IMR-90 (cell line): ENCODE measurements at regions not wholly inside any gene's neighbourhood (a gene's known extent, or its start where the extent isn't known, plus 50 kb on each side); places are given as distances from the start of the nearest gene placed in this dataset.

ENCODE experiments used
- ATAC-seq: fragments of 200-7000 bp; cut with Tn5 transposase; 2 replicates; pipeline ENCODE4 v1.9.1; 2020; ENCODE audit warnings: low read depth, mild to moderate bottlenecking, moderate library complexity
- BruUV-seq: library from RNA; stranded (reverse); fragments of 400-500 nt; replicated peaks from 2 replicates; lab custom pipeline; 2021; lab: Mats Ljungman, UMichigan
- CTCF ChIA-PET: fragments of 300-600 bp; formaldehyde crosslinking; extraction: SDS; loops from one replicate; lab custom pipeline; 2021; ENCODE audit warnings: antibody characterized with exemption; lab: Yijun Ruan, JAX
- POLR2A ChIA-PET: fragments of 300-600 bp; sonication (Branson Sonifier 250); formaldehyde crosslinking; loops from one replicate; lab custom pipeline; 2022; ENCODE audit warnings: antibody characterized with exemption; ENCODE audit not compliant: unreplicated experiment; lab: Charles Lee
- DNase-seq: peaks from one replicate; pipeline ENCODE4 v3.0.0; 2013
- H2AFZ ChIP-seq: replicated peaks from 2 replicates; pipeline ENCODE3; 2013; ENCODE audit warnings: low read length, mild to moderate bottlenecking; ENCODE audit not compliant: poor library complexity
- H2AK5ac ChIP-seq: 2 replicates; pipeline ENCODE4 v1.6.1; 2013; ENCODE audit warnings: low read depth, low read length, inconsistent platforms
- H2AK9ac ChIP-seq: replicated peaks from 2 replicates; pipeline ENCODE3; 2013; ENCODE audit warnings: mild to moderate bottlenecking, low read depth, low read length, moderate library complexity; ENCODE audit not compliant: poor library complexity
- H2BK120ac ChIP-seq: 2 replicates; pipeline ENCODE4 v1.6.1; 2013; ENCODE audit warnings: low read depth, low read length, inconsistent platforms
- H2BK15ac ChIP-seq: 3 replicates; pipeline ENCODE4 v1.6.1; 2013; ENCODE audit warnings: low read depth, low read length, inconsistent platforms
- H2BK20ac ChIP-seq: 2 replicates; pipeline ENCODE4 v1.6.1; 2013; ENCODE audit warnings: low read depth, mild to moderate bottlenecking, inconsistent platforms, low read length, moderate library complexity
- H2BK5ac ChIP-seq: 2 replicates; pipeline ENCODE4 v1.6.1; 2013; ENCODE audit warnings: mild to moderate bottlenecking, low read depth, low read length, inconsistent platforms; ENCODE audit not compliant: poor library complexity, severe bottlenecking
- H3K14ac ChIP-seq: replicated peaks from 2 replicates; pipeline ENCODE4 v1.6.1; 2013; ENCODE audit warnings: low read depth, low read length, inconsistent platforms
- H3K18ac ChIP-seq: 2 replicates; pipeline ENCODE4 v1.6.1; 2013; ENCODE audit warnings: low read depth, low read length, control low read depth
- H3K23ac ChIP-seq: 2 replicates; pipeline ENCODE4 v1.6.1; 2013; ENCODE audit warnings: low read depth, low read length, inconsistent platforms
- H3K27ac ChIP-seq: 2 replicates; pipeline ENCODE4 v1.5.1; 2013; ENCODE audit warnings: mild to moderate bottlenecking, control low read depth, low read length; ENCODE audit not compliant: insufficient read depth
- H3K27me3 ChIP-seq: 2 replicates; pipeline ENCODE4 v1.6.1; 2013; ENCODE audit warnings: low read length; ENCODE audit not compliant: control insufficient read depth, insufficient read depth
- H3K36me3 ChIP-seq: 2 replicates; pipeline ENCODE4 v1.6.1; 2013; ENCODE audit warnings: low read length, mixed read lengths; ENCODE audit not compliant: control insufficient read depth, insufficient read depth
- H3K4ac ChIP-seq: 2 replicates; pipeline ENCODE4 v1.6.1; 2013; ENCODE audit warnings: low read depth, low read length, inconsistent platforms
- H3K4me1 ChIP-seq: 2 replicates; pipeline ENCODE4 v1.6.1; 2013; ENCODE audit warnings: low read length, mixed read lengths; ENCODE audit not compliant: control insufficient read depth, insufficient read depth
- H3K4me2 ChIP-seq: 2 replicates; pipeline ENCODE4 v1.6.1; 2013; ENCODE audit warnings: low read depth, mild to moderate bottlenecking, control low read depth, low read length, moderate library complexity
- H3K4me3 ChIP-seq: 2 replicates; pipeline ENCODE4 v1.5.1; 2013; ENCODE audit warnings: low read depth, mild to moderate bottlenecking, control low read depth, low read length, moderate library complexity; ENCODE audit not compliant: insufficient read depth
- H3K56ac ChIP-seq: 2 replicates; pipeline ENCODE4 v1.6.1; 2013; ENCODE audit warnings: low read length, inconsistent platforms; ENCODE audit not compliant: insufficient read depth; ENCODE audit errors: extremely low read depth
- H3K79me1 ChIP-seq, 2 experiments: 2 replicates each; pipeline ENCODE4 v1.6.1; 2013; ENCODE audit warnings: low read length in 2 of 2, inconsistent platforms in 1 of 2, low read depth in 1 of 2
- H3K9ac ChIP-seq: 2 replicates; pipeline ENCODE4 v1.6.1; 2013; ENCODE audit warnings: low read depth, low read length, control low read depth
- H3K9me1 ChIP-seq: 2 replicates; pipeline ENCODE4 v1.6.1; 2013; ENCODE audit warnings: low read length, inconsistent platforms; ENCODE audit not compliant: insufficient read depth
- H3K9me3 ChIP-seq: 2 replicates; pipeline ENCODE4 v1.6.1; 2013; ENCODE audit warnings: low read length; ENCODE audit not compliant: control insufficient read depth, insufficient read depth
- H4K20me1 ChIP-seq: 2 replicates; pipeline ENCODE4 v1.6.1; 2013; ENCODE audit warnings: low read length, inconsistent platforms; ENCODE audit not compliant: insufficient read depth
- H4K5ac ChIP-seq: 2 replicates; pipeline ENCODE4 v1.6.1; 2013; ENCODE audit warnings: mild to moderate bottlenecking, low read depth, low read length, control low read depth
- H4K8ac ChIP-seq, 2 experiments: 2 replicates each; pipeline ENCODE4 v1.6.1; 2013; ENCODE audit warnings: low read depth in 2 of 2, low read length in 2 of 2, control low read depth in 1 of 2, inconsistent platforms in 1 of 2
- H4K91ac ChIP-seq: 2 replicates; pipeline ENCODE4 v1.6.1; 2013; ENCODE audit warnings: low read depth, low read length, inconsistent platforms; ENCODE audit not compliant: insufficient read depth
- BHLHE40 ChIP-seq: fragments of 150-350 bp; IDR thresholded peaks from 2 replicates; pipeline ENCODE4 v1.6.1; 2016; ENCODE audit warnings: mild to moderate bottlenecking, low read depth, low read length
- CEBPB ChIP-seq: IDR thresholded peaks from 2 replicates; pipeline ENCODE4 v1.6.1; 2012; ENCODE audit warnings: low read depth, low read length, improper control_type of control experiment
- CHD1 ChIP-seq: IDR thresholded peaks from 2 replicates; pipeline ENCODE4 v1.6.1; 2012; ENCODE audit warnings: low read depth, low read length, improper control_type of control experiment
- FOS ChIP-seq: fragments of 150-350 bp; IDR thresholded peaks from 2 replicates; pipeline ENCODE4 v1.6.1; 2016; ENCODE audit warnings: low read depth, low read length
- MAFK ChIP-seq: IDR thresholded peaks from 2 replicates; pipeline ENCODE4 v1.6.1; 2012; ENCODE audit warnings: low read depth, low read length, improper control_type of control experiment
- MAZ ChIP-seq: IDR thresholded peaks from 2 replicates; pipeline ENCODE4 v1.6.1; 2012; ENCODE audit warnings: low read depth, mild to moderate bottlenecking, low read length, improper control_type of control experiment, moderate library complexity, borderline replicate concordance
- MXI1 ChIP-seq: IDR thresholded peaks from 2 replicates; pipeline ENCODE4 v1.6.1; 2012; ENCODE audit warnings: low read depth, mild to moderate bottlenecking, low read length, moderate library complexity, borderline replicate concordance
- NFE2L2 ChIP-seq: fragments of 150-350 bp; IDR thresholded peaks from 2 replicates; pipeline ENCODE4 v1.6.1; 2016; ENCODE audit warnings: low read depth, mild to moderate bottlenecking, low read length
- POLR2A ChIP-seq: IDR thresholded peaks from 2 replicates; pipeline ENCODE4 v1.6.1; 2012; ENCODE audit warnings: mild to moderate bottlenecking, low read depth, low read length
- RAD21 ChIP-seq: IDR thresholded peaks from 2 replicates; pipeline ENCODE4 v1.6.1; 2012; ENCODE audit warnings: low read length, improper control_type of control experiment
- RCOR1 ChIP-seq: IDR thresholded peaks from 2 replicates; pipeline ENCODE4 v1.6.1; 2012; ENCODE audit warnings: mild to moderate bottlenecking, low read length, improper control_type of control experiment; ENCODE audit not compliant: insufficient replicate concordance
- RFX5 ChIP-seq: IDR thresholded peaks from 2 replicates; pipeline ENCODE4 v1.8.0; 2012; ENCODE audit warnings: low read depth, mild to moderate bottlenecking, low read length, moderate library complexity
- SMC3 ChIP-seq: fragments of 150-350 bp; IDR thresholded peaks from 2 replicates; pipeline ENCODE4 v1.6.1; 2016; ENCODE audit warnings: low read depth, mild to moderate bottlenecking, antibody characterized with exemption, low read length, moderate library complexity
- WGBS, 2 experiments: methylation state at CpG; one replicate each; pipeline versions ENCODE4 v1.1.5 to v1.1.7; 2013; ENCODE audit warnings: missing lambda C conversion rate in 2 of 2; ENCODE audit not compliant: insufficient read length in 1 of 2; ENCODE audit errors: extremely low coverage in 2 of 2; 5-methylcytosine and 5-hydroxymethylcytosine counted together
- dilution Hi-C: fragments of 300-500 bp; cut with HindIII; formaldehyde crosslinking; loops from one replicate; pipeline ENCODE4 v1.14.3; 2018; ENCODE audit warnings: low sequenced_read_pairs; ENCODE audit not compliant: unreplicated experiment
- in situ Hi-C: fragments of 300-500 bp; cut with MboI; formaldehyde crosslinking; loops from 3 replicates; pipeline ENCODE4 v1.14.3; 2019; ENCODE audit warnings: low sequenced_read_pairs, inconsistent platforms, mixed read lengths
- intact Hi-C: fragments of 100-400 bp; cut with micrococcal nuclease; formaldehyde crosslinking; loops from 2 replicates; pipeline ENCODE4 v1.10.0; 2022
- TF ChIP-seq, protein P1 (sequence below): conservative IDR thresholded peaks from 2 replicates; pipeline ENCODE4 v1.5.1; 2012; ENCODE audit warnings: mild to moderate bottlenecking, low read depth, low read length, improper control_type of control experiment
- TF ChIP-seq, protein P2 (sequence below): fragments of 150-350 bp; IDR thresholded peaks from 2 replicates; pipeline ENCODE4 v1.6.1; 2016; ENCODE audit warnings: low read depth, mild to moderate bottlenecking, low read length, moderate library complexity, borderline replicate concordance
- TF ChIP-seq, protein P3 (sequence below): fragments of 150-350 bp; IDR thresholded peaks from 2 replicates; pipeline ENCODE4 v1.6.1; 2017; ENCODE audit warnings: mild to moderate bottlenecking, antibody characterized with exemption, low read length, low read depth

DNA sequence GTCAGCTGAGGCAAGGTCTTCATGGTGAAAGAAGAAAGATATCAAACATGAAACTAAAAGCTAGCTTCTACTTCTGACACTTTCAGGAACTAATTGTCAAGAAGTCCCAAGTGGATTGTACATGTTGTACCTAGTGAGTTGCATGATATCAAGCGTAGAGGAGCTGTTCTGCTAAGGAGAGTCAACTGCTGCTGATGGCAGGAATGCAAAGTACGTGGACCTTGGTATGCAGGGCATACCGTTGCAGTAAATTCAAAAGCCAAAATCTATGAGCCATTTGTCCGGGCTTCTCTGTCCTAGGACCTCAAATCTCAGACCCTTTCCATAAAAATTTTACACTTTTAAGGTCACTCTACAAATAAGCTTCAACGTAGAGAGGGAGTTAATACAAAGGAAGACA, 446.2 kb downstream of the KCTD8 start:
- no peaks in the 10 kb centered on the region for H3K36me3 ChIP-seq
- in situ Hi-C loops (no loop called here), intact Hi-C loops (no loop called here), dilution Hi-C loops (no loop called here)
- DNase-seq (no peak), ATAC-seq (no peak)
- no peak overlapping the region for H2AK5ac ChIP-seq
- H3K9ac ChIP-seq: no peak overlapping the region
- no peak overlapping the region for H4K8ac ChIP-seq
- no peak overlapping the region for H3K27ac ChIP-seq
- H3K4me3 ChIP-seq: no peak overlapping the region
- H3K18ac ChIP-seq: no peak overlapping the region
- H4K20me1 ChIP-seq: no peaks in the 10 kb centered on the region
- H4K91ac ChIP-seq: no peak overlapping the region
- no peak overlapping the region for H2BK15ac ChIP-seq
- H3K9me3 ChIP-seq: 0 out of 2 replicates have a peak, but pooled peaks cover 2% of the 10 kb centered on the region
- CTCF ChIA-PET: no interaction called here
- BruUV-seq: no TSS peak
- no peak overlapping the region for H2AK9ac ChIP-seq
- H3K4ac ChIP-seq: no peak overlapping the region
- TF ChIP-seq CEBPB: no peak
- no peak for TF ChIP-seq RAD21
- TF ChIP-seq MAZ: no peak
- TF ChIP-seq RCOR1: no peak
- no peak for TF ChIP-seq CHD1
- no peak for TF ChIP-seq FOS
- no peak for TF ChIP-seq POLR2A
- TF ChIP-seq SMC3: no peak
- TF ChIP-seq MXI1: no peak
- TF ChIP-seq, protein P1, sequence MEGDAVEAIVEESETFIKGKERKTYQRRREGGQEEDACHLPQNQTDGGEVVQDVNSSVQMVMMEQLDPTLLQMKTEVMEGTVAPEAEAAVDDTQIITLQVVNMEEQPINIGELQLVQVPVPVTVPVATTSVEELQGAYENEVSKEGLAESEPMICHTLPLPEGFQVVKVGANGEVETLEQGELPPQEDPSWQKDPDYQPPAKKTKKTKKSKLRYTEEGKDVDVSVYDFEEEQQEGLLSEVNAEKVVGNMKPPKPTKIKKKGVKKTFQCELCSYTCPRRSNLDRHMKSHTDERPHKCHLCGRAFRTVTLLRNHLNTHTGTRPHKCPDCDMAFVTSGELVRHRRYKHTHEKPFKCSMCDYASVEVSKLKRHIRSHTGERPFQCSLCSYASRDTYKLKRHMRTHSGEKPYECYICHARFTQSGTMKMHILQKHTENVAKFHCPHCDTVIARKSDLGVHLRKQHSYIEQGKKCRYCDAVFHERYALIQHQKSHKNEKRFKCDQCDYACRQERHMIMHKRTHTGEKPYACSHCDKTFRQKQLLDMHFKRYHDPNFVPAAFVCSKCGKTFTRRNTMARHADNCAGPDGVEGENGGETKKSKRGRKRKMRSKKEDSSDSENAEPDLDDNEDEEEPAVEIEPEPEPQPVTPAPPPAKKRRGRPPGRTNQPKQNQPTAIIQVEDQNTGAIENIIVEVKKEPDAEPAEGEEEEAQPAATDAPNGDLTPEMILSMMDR: no peak
- TF ChIP-seq RFX5: no peak
- TF ChIP-seq, protein P2, sequence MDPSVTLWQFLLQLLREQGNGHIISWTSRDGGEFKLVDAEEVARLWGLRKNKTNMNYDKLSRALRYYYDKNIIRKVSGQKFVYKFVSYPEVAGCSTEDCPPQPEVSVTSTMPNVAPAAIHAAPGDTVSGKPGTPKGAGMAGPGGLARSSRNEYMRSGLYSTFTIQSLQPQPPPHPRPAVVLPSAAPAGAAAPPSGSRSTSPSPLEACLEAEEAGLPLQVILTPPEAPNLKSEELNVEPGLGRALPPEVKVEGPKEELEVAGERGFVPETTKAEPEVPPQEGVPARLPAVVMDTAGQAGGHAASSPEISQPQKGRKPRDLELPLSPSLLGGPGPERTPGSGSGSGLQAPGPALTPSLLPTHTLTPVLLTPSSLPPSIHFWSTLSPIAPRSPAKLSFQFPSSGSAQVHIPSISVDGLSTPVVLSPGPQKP: no peak
- no peak for TF ChIP-seq MAFK
- TF ChIP-seq NFE2L2: no peak
- TF ChIP-seq BHLHE40: no peak
- TF ChIP-seq, protein P3, sequence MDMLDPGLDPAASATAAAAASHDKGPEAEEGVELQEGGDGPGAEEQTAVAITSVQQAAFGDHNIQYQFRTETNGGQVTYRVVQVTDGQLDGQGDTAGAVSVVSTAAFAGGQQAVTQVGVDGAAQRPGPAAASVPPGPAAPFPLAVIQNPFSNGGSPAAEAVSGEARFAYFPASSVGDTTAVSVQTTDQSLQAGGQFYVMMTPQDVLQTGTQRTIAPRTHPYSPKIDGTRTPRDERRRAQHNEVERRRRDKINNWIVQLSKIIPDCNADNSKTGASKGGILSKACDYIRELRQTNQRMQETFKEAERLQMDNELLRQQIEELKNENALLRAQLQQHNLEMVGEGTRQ: no peak
- POLR2A ChIA-PET: no interaction called here
- no peak overlapping the region for H2AFZ ChIP-seq
- H3K79me1 ChIP-seq: no peaks in the 10 kb centered on the region
- H3K4me2 ChIP-seq: no peak overlapping the region
- no peak overlapping the region for H2BK120ac ChIP-seq
- no peak overlapping the region for H4K5ac ChIP-seq
- H3K56ac ChIP-seq: no peak overlapping the region
- H3K14ac ChIP-seq: no peak overlapping the region
- no CpG with 5 or more reads among the region's 5 CpGs for WGBS, 2 experiments
- no peaks in the 10 kb centered on the region for H3K4me1 ChIP-seq
- H3K23ac ChIP-seq: no peak overlapping the region
- no peaks in the 10 kb centered on the region for H3K27me3 ChIP-seq
- no peaks in the 10 kb centered on the region for H3K9me1 ChIP-seq
- H2BK20ac ChIP-seq: no peak overlapping the region
- no peak overlapping the region for H2BK5ac ChIP-seq
